ENCODE measurements at regions not wholly inside any gene's neighbourhood (a gene's known extent, or its start where the extent isn't known, plus 50 kb on each side); places are given as distances from the start of the nearest gene placed in this dataset.
A peak's percentile ranks its signal among the peaks of the same experiment; 100 is the strongest.

DNA sequence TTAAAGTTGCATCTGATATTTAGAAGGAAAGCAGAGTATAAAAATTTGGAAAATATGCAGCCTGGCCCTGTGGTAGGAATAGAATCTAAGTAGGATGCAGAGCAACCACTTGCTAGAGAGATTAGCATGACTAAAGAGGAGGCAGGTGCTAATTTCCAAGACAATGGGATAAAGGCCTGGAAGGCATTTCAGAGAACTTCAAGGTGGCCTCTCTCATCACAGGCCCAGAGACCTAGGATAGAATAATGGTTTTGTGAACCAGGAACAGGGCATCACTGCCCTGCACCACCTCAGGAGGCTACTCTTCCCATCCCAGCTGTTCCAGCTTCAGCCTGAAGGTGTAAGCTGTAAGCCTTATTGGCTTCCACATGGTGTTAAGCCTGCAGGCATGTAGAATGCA lies 621.7 kb upstream of the HS3ST1 start:
- Histone ChIP-seq H3K27ac (no peak overlapping the region), H3K4me3 (no peak overlapping the region), H3K36me3 (no peaks in the 10 kb centered on the region), H3K27me3 (no peaks in the 10 kb centered on the region), H3K9me3 (no peaks in the 10 kb centered on the region), H3K4me1 (no peaks in the 10 kb centered on the region)
- TF ChIP-seq, protein P1, sequence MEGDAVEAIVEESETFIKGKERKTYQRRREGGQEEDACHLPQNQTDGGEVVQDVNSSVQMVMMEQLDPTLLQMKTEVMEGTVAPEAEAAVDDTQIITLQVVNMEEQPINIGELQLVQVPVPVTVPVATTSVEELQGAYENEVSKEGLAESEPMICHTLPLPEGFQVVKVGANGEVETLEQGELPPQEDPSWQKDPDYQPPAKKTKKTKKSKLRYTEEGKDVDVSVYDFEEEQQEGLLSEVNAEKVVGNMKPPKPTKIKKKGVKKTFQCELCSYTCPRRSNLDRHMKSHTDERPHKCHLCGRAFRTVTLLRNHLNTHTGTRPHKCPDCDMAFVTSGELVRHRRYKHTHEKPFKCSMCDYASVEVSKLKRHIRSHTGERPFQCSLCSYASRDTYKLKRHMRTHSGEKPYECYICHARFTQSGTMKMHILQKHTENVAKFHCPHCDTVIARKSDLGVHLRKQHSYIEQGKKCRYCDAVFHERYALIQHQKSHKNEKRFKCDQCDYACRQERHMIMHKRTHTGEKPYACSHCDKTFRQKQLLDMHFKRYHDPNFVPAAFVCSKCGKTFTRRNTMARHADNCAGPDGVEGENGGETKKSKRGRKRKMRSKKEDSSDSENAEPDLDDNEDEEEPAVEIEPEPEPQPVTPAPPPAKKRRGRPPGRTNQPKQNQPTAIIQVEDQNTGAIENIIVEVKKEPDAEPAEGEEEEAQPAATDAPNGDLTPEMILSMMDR (IDR thresholded peaks at IDR 0.05), result no peak
- DNase-seq, result no peak
- intact Hi-C loops (cut with DNase I), result no loop called here
- ATAC-seq, result no peak

DNA sequence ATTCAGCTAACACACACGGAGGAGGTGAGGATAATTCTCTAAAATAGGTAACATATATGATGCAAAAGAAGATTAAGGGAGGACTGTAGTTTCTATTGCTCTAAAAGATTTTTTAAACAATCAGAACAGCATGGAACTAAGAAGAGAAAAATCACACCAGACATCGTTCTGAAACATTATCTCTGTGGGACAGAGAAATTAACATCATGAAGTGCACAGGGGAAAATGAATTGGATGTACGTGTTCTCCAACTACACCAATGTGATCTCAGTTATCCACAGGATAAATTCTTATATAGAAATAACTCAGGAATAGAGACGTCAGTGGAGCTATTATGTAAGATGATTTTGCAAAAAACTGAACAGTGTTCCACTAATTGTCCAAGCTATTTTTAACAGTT lies 614.1 kb upstream of the HS3ST1 start:
- DNase-seq (no peak), ATAC-seq (no peak)
- Histone ChIP-seq H3K4me3 (no peak overlapping the region), H3K36me3 (no peaks in the 10 kb centered on the region), H3K9me3 (no peaks in the 10 kb centered on the region), H3K27ac (no peak overlapping the region), H3K27me3 (no peaks in the 10 kb centered on the region), H3K4me1 (no peaks in the 10 kb centered on the region)
- intact Hi-C loops (cut with DNase I), result no loop called here
- TF ChIP-seq, protein P1 (IDR thresholded peaks at IDR 0.05), result no peak

DNA sequence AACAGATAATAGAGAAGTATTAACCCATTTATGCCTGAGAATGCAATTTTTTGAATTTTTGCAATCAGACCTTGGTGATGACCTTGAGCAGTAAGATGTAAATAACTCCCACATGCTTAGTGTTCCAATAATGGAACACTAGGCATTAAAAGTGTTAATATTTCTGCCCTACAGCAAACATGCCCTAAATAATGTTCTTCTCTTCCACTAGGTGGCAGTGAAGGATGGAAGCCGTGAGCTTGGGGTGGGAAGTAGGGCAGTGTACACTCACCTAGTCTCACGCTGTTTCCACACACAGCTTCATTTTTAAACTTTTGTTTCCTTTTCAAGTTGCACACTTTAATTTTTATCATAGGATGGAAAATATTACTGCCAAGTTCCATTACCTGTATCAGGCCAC lies 613.1 kb upstream of the HS3ST1 start:
- ATAC-seq (peak; percentile 64), DNase-seq (no peak)
- H3K27ac ChIP-seq, result no peak overlapping the region
- no peaks in the 10 kb centered on the region for H3K36me3 ChIP-seq
- intact Hi-C loops (cut with DNase I), result no loop called here
- TF ChIP-seq, protein P1 (IDR thresholded peaks at IDR 0.05), result peak; percentile 46
- H3K9me3 ChIP-seq, result no peaks in the 10 kb centered on the region
- H3K4me1 ChIP-seq, result no peaks in the 10 kb centered on the region
- H3K27me3 ChIP-seq, result no peaks in the 10 kb centered on the region
- no peak overlapping the region for H3K4me3 ChIP-seq

DNA sequence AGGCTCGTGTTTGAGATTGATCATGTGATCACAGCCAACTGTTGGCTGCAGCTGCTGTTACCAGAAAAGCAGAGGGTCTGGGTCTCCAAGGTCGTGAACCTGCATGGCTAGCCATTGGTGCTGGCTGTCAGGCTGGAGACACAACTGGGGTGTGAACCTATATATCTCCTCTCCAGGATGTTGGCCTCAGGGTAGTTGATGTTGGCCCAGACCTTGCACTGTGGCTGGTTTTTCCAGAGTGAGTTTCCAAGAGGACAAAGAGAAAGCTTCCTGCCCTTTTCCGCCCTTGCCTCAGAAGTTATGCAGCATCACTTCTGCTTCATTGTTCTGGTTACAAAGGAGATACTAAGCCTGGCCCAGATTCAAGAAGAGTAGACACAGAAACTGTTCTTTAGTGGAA lies 607.8 kb upstream of the HS3ST1 start:
- no peaks in the 10 kb centered on the region for H3K27me3 ChIP-seq
- DNase-seq (no peak), ATAC-seq (no peak)
- no peak overlapping the region for H3K27ac ChIP-seq
- H3K4me1 ChIP-seq, result no peaks in the 10 kb centered on the region
- TF ChIP-seq, protein P1 (IDR thresholded peaks at IDR 0.05), result no peak
- no peaks in the 10 kb centered on the region for H3K36me3 ChIP-seq
- no peaks in the 10 kb centered on the region for H3K9me3 ChIP-seq
- intact Hi-C loops (cut with DNase I), result no loop called here
- H3K4me3 ChIP-seq, result no peak overlapping the region

DNA sequence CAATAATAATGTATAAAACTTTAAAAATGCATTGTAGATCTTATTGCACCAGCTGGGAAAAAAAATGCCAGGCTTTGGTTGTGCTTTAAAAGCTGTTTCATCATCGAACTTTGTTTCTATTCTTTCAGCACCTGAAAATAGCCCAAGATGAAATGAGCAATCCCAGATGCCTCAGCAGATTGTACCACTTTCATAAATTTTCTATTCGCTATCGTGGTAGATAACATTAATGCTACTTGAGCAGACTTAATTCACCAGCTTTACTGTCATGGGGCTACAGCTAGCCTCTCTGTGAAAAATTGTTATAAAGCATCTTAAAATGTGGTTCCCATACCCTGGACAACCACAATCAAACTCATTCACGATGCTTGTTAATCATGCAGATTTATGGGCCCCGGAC lies 599.6 kb upstream of the HS3ST1 start:
- H3K4me3 ChIP-seq, result no peak overlapping the region
- H3K36me3 ChIP-seq, result no peaks in the 10 kb centered on the region
- no peaks in the 10 kb centered on the region for H3K27me3 ChIP-seq
- H3K9me3 ChIP-seq, result no peaks in the 10 kb centered on the region
- intact Hi-C loops (cut with DNase I), result no loop called here
- TF ChIP-seq, protein P1 (IDR thresholded peaks at IDR 0.05), result no peak
- DNase-seq, result no peak
- no peak for ATAC-seq
- H3K27ac ChIP-seq, result no peak overlapping the region
- H3K4me1 ChIP-seq, result no peaks in the 10 kb centered on the region

DNA sequence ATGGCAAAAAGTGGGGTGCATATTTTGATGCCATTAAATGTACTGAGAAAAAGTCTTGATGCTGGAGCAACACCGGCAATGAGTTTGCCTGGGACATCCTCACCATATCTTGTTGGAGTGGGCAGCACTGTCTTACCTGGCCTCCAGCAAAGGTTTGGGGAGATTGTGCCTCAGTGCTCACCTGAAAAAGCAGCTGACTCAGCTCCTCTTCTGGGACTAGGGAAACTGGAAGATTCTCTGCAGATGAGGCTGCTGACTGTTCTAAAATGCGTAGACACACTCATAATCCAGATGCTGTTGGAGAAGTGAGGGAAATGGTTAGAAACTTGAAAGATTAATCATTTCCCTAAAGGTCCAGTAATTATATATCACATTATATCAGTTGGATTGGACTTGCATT lies 593.7 kb upstream of the HS3ST1 start:
- no peak for ATAC-seq
- TF ChIP-seq, protein P1 (IDR thresholded peaks at IDR 0.05), result no peak
- Histone ChIP-seq H3K4me3 (no peak overlapping the region), H3K27ac (no peak overlapping the region), H3K36me3 (no peaks in the 10 kb centered on the region), H3K9me3 (no peaks in the 10 kb centered on the region), H3K4me1 (no peaks in the 10 kb centered on the region), H3K27me3 (no peaks in the 10 kb centered on the region)
- DNase-seq, result no peak
- intact Hi-C loops (cut with DNase I), result no loop called here

Data from upper lobe of right lung (tissue), 1 donor.